Endothelial cell of umbilical vein (primary cell): ENCODE measurements at regions not wholly inside any gene's neighbourhood (a gene's known extent, or its start where the extent isn't known, plus 50 kb on each side); places are given as distances from the start of the nearest gene placed in this dataset.

Experiments
- CTCF ChIP-seq, 2 donors: IDR thresholded peaks; 1 replicate in 1 of 2; 2 replicates in 1 of 2; pipeline ENCODE4 v1.5.1; 2011; ENCODE audit warnings: low read length in 2 of 2, mild to moderate bottlenecking in 2 of 2, moderate library complexity in 2 of 2, control low read depth in 1 of 2, inconsistent platforms in 1 of 2, low read depth in 1 of 2; ENCODE audit not compliant: insufficient read depth in 1 of 2; ENCODE audit errors: extremely low read depth in 1 of 2
- EZH2 ChIP-seq: IDR thresholded peaks from 2 replicates; pipeline ENCODE4 v1.6.1; 2012; ENCODE audit warnings: borderline replicate concordance, low read depth, mild to moderate bottlenecking, moderate library complexity, low read length, inconsistent platforms; ENCODE audit not compliant: severe bottlenecking
- MAX ChIP-seq: IDR thresholded peaks from 2 replicates; pipeline ENCODE4 v1.6.1; 2011; ENCODE audit not compliant: insufficient read depth, insufficient read length
- POLR2A ChIP-seq: IDR thresholded peaks from 2 replicates; pipeline ENCODE4 v1.6.1; 2012; ENCODE audit warnings: low read depth, mild to moderate bottlenecking, control low read depth, low read length
- POLR2AphosphoS5 ChIP-seq: IDR thresholded peaks from 2 replicates; pipeline ENCODE4 v1.6.1; 2012; ENCODE audit warnings: low read depth, mild to moderate bottlenecking, control low read depth, low read length, moderate library complexity; ENCODE audit not compliant: insufficient read depth

GRCh38 chr6:150314230-150315188 lies 54.3 kb upstream of the IYD start:
- TF ChIP-seq EZH2 (no peak), CTCF (IDR thresholded peaks at IDR 0.05; ENCODE audit: extremely low read depth in 1 of 2, insufficient read depth in 1 of 2, low read depth in 1 of 2, low read length in 2 of 2) (no peak), MAX (no peak), POLR2A (no peak), POLR2AphosphoS5 (no peak)
